Hepatocyte (in vitro differentiated cells): ENCODE measurements at regions not wholly inside any gene's neighbourhood (a gene's known extent, or its start where the extent isn't known, plus 50 kb on each side); places are given as distances from the start of the nearest gene placed in this dataset.

ENCODE experiments used
- DNase-seq: peaks from one replicate; pipeline ENCODE4 v3.0.0-alpha.2; 2016; ENCODE audit warnings: low spot score
- H2AFZ ChIP-seq: fragments of 200-600 bp; sonication (generic); 2 replicates; pipeline ENCODE4 v1.6.0; 2016; ENCODE audit warnings: antibody characterized with exemption, mild to moderate bottlenecking
- H3K27ac ChIP-seq: fragments of 200-600 bp; sonication (generic); 2 replicates; pipeline ENCODE4 v1.5.1; 2016; ENCODE audit warnings: mild to moderate bottlenecking
- H3K27me3 ChIP-seq: fragments of 200-600 bp; sonication (generic); 2 replicates; pipeline ENCODE4 v1.6.1; 2016
- H3K36me3 ChIP-seq: fragments of 200-600 bp; sonication (generic); replicated peaks from 2 replicates; pipeline ENCODE4 v1.5.1; 2016; ENCODE audit warnings: low read depth; ENCODE audit not compliant: insufficient read depth
- H3K4me1 ChIP-seq: fragments of 200-600 bp; sonication (generic); 2 replicates; pipeline ENCODE4 v1.5.1; 2016; ENCODE audit warnings: mild to moderate bottlenecking, moderate library complexity; ENCODE audit not compliant: insufficient read depth
- H3K4me2 ChIP-seq: fragments of 200-600 bp; sonication (generic); 2 replicates; pipeline ENCODE4 v1.6.0; 2016
- H3K4me3 ChIP-seq: fragments of 200-600 bp; sonication (generic); 2 replicates; pipeline ENCODE4 v1.5.1; 2016; ENCODE audit warnings: mild to moderate bottlenecking
- H3K79me2 ChIP-seq: fragments of 200-600 bp; sonication (generic); 2 replicates; pipeline ENCODE4 v1.6.0; 2017; ENCODE audit warnings: mild to moderate bottlenecking
- H3K9me2 ChIP-seq: fragments of 200-600 bp; sonication (generic); replicated peaks from 2 replicates; pipeline ENCODE4 v1.6.0; 2017; ENCODE audit warnings: mild to moderate bottlenecking; ENCODE audit not compliant: insufficient read depth
- H3K9me3 ChIP-seq: fragments of 200-600 bp; sonication (generic); 2 replicates; pipeline ENCODE4 v1.5.1; 2016; ENCODE audit warnings: low read depth, mild to moderate bottlenecking
- H4K20me1 ChIP-seq: fragments of 200-600 bp; sonication (generic); 2 replicates; pipeline ENCODE4 v1.6.0; 2016; ENCODE audit warnings: mild to moderate bottlenecking; ENCODE audit not compliant: insufficient read depth, poor library complexity, severe bottlenecking
- CTCF ChIP-seq: fragments of 200-600 bp; sonication (generic); IDR thresholded peaks from 2 replicates; pipeline ENCODE4 v1.5.1; 2016; ENCODE audit warnings: antibody characterized with exemption, mild to moderate bottlenecking; ENCODE audit not compliant: poor library complexity
- EZH2 ChIP-seq: fragments of 200-600 bp; sonication (generic); IDR thresholded peaks from 2 replicates; pipeline ENCODE4 v1.6.1; 2016; ENCODE audit warnings: antibody characterized with exemption, mild to moderate bottlenecking, borderline replicate concordance
- EZH2phosphoT487 ChIP-seq: fragments of 200-600 bp; sonication (generic); IDR thresholded peaks from one replicate; pipeline ENCODE4 v1.6.1; 2018; ENCODE audit warnings: antibody characterized with exemption, mild to moderate bottlenecking, low read depth, moderate library complexity; ENCODE audit not compliant: unreplicated experiment, severe bottlenecking
- WGBS: methylation state at CpG from one replicate; pipeline ENCODE4 v1.1.6; 2016; ENCODE audit warnings: low lambda C conversion rate; ENCODE audit errors: missing lambda C conversion rate; 5-methylcytosine and 5-hydroxymethylcytosine counted together

- Histone ChIP-seq H3K4me3 (no peak overlapping the region), H3K9me3 (no peaks in the 10 kb centered on the region), H3K27me3 (no peaks in the 10 kb centered on the region), H3K9me2 (no peaks in the 10 kb centered on the region), H3K79me2 (no peaks in the 10 kb centered on the region), H2AFZ (no peak overlapping the region), H3K27ac (no peak overlapping the region), H3K36me3 (no peaks in the 10 kb centered on the region), H4K20me1 (no peaks in the 10 kb centered on the region), H3K4me1 (no peaks in the 10 kb centered on the region), H3K4me2 (no peak overlapping the region)
- no peak for DNase-seq
- no peak for TF ChIP-seq CTCF
- TF ChIP-seq EZH2phosphoT487, result no peak
- TF ChIP-seq EZH2, result no peak
- 40% methylated on average over 3 of the region's 3 CpGs for WGBS
These were observed 333.1 kb upstream of the CHRM3 start for GRCh38 chr1:239053279-239053678.

GRCh38 chr1:239049571-239049970, 336.8 kb upstream of the CHRM3 start:
- Histone ChIP-seq H3K79me2 (no peaks in the 10 kb centered on the region), H4K20me1 (no peaks in the 10 kb centered on the region), H3K4me1 (no peaks in the 10 kb centered on the region), H3K4me3 (no peak overlapping the region), H3K9me3 (no peaks in the 10 kb centered on the region), H3K4me2 (no peak overlapping the region), H3K27ac (no peak overlapping the region), H3K27me3 (no peaks in the 10 kb centered on the region), H3K9me2 (no peaks in the 10 kb centered on the region), H3K36me3 (no peaks in the 10 kb centered on the region), H2AFZ (no peak overlapping the region)
- no peak for DNase-seq
- TF ChIP-seq EZH2phosphoT487 (no peak), CTCF (no peak), EZH2 (no peak)

- TF ChIP-seq EZH2phosphoT487, result no peak
- TF ChIP-seq CTCF, result no peak
- no peak for TF ChIP-seq EZH2
- Histone ChIP-seq H3K27ac (no peak overlapping the region), H2AFZ (no peak overlapping the region), H3K4me1 (no peaks in the 10 kb centered on the region), H3K79me2 (no peaks in the 10 kb centered on the region), H3K27me3 (no peaks in the 10 kb centered on the region), H3K4me2 (no peak overlapping the region), H3K9me3 (no peaks in the 10 kb centered on the region), H3K9me2 (no peaks in the 10 kb centered on the region), H4K20me1 (no peaks in the 10 kb centered on the region), H3K36me3 (no peaks in the 10 kb centered on the region), H3K4me3 (no peak overlapping the region)
- 69% methylated on average over 3 of the region's 3 CpGs for WGBS
- DNase-seq, result no peak
These were observed 341.5 kb upstream of the CHRM3 start for GRCh38 chr1:239044829-239045228.

GRCh38 chr1:239040523-239040922, 345.8 kb upstream of the CHRM3 start:
- H3K9me2 ChIP-seq, result no peaks in the 10 kb centered on the region
- H3K79me2 ChIP-seq, result no peaks in the 10 kb centered on the region
- H3K27me3 ChIP-seq, result no peaks in the 10 kb centered on the region
- no peaks in the 10 kb centered on the region for H4K20me1 ChIP-seq
- no peaks in the 10 kb centered on the region for H3K9me3 ChIP-seq
- no peak overlapping the region for H3K4me2 ChIP-seq
- WGBS, result 90% methylated on average over 2 of the region's 2 CpGs
- no peak for DNase-seq
- no peak overlapping the region for H3K27ac ChIP-seq
- no peaks in the 10 kb centered on the region for H3K36me3 ChIP-seq
- H3K4me1 ChIP-seq, result no peaks in the 10 kb centered on the region
- TF ChIP-seq EZH2phosphoT487, result no peak
- TF ChIP-seq EZH2, result no peak
- TF ChIP-seq CTCF, result no peak
- H2AFZ ChIP-seq, result no peak overlapping the region
- H3K4me3 ChIP-seq, result no peak overlapping the region
